ENCODE measurements at regions not wholly inside any gene's neighbourhood (a gene's known extent, or its start where the extent isn't known, plus 50 kb on each side); places are given as distances from the start of the nearest gene placed in this dataset.

DNA sequence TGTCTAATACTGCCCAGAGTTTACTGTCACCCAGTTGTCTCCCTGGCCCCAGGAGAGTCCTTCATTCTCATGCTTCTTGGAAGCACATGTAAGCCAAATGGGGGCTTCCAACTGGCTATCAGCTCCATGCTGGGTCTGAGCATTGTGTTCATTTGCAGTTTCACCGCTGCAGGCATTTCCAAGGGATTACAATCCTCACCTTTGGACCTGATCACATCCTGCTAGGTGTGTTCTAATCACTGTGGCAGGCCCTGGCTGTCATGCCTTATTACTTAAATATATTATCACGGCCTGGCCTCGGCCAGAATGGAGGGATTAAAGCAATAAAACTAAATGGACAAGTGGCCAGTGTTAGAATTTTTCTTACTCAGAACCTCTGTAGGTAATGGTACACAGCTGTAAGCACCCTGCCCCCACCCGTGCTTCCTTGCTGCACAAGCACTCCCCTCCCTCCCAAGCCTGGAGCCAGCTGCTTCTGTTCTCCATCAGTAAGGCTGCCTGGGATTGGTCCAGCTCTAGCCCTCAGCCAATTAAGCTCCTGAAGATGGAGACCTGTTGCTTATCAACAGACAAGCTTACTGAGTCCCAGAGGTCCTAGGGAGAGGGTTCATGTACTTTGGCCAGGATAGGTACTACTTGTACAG lies 175.9 kb upstream of the RBM19 start:
- Histone ChIP-seq H3K4me2 (ENCODE audit: insufficient read depth, insufficient read length, low read length) (no peak overlapping the region), H2BK15ac (ENCODE audit: low read depth, low read length) (no peak overlapping the region), H4K8ac (replicated peaks; ENCODE audit: insufficient read length, low read depth, low read length) (no peak overlapping the region), H3K14ac (ENCODE audit: insufficient read depth, low read length) (no peak overlapping the region), H2AK5ac (ENCODE audit: insufficient read length, low read length) (no peak overlapping the region), H3K9me3 (ENCODE audit: control insufficient read depth, low read depth, low read length) (no peaks in the 10 kb centered on the region), H4K91ac (ENCODE audit: insufficient read length, low read depth, low read length) (no peak overlapping the region), H2BK12ac (ENCODE audit: insufficient read length, low read depth, low read length) (no peak overlapping the region), H3K23ac (ENCODE audit: insufficient read length, low read depth, low read length) (no peak overlapping the region), H3K4ac (ENCODE audit: low read depth, low read length) (no peak overlapping the region), H3K18ac (ENCODE audit: insufficient read length, low read depth, low read length) (no peak overlapping the region), H4K20me1 (ENCODE audit: control insufficient read depth, insufficient read depth, insufficient read length) (no peaks in the 10 kb centered on the region), H3K9ac (ENCODE audit: extremely low read depth, insufficient read length, low read length) (no peak overlapping the region), H3K79me1 (ENCODE audit: insufficient read depth, low read depth, low read length, poor library complexity, severe bottlenecking) (no peaks in the 10 kb centered on the region), H2AFZ (ENCODE audit: low read length) (no peak overlapping the region), H3K23me2 (ENCODE audit: insufficient read length, low read depth, low read length, poor library complexity, severe bottlenecking) (no peaks in the 10 kb centered on the region), H2BK120ac (ENCODE audit: low read depth, low read length, poor library complexity, severe bottlenecking) (no peak overlapping the region), H3K4me1 (ENCODE audit: insufficient read depth, low read length) (no peaks in the 10 kb centered on the region), H3K27me3 (ENCODE audit: insufficient read depth, low read length) (no peaks in the 10 kb centered on the region; the same call in 1 of the 2 replicates), H2BK5ac (ENCODE audit: insufficient read length, low read length) (no peak overlapping the region), H3K79me2 (ENCODE audit: insufficient read depth, low read length) (no peaks in the 10 kb centered on the region), H3T11ph (ENCODE audit: low read length) (no peak overlapping the region), H3K27ac (ENCODE audit: insufficient read length, low read depth, low read length) (no peak overlapping the region), H2BK20ac (ENCODE audit: low read depth, low read length, poor library complexity, severe bottlenecking) (no peak overlapping the region), H3K56ac (ENCODE audit: insufficient read length, low read depth, low read length) (no peak overlapping the region), H4K5ac (ENCODE audit: insufficient read length, low read depth, low read length) (no peak overlapping the region)
- Mint-ChIP-seq H3K9me3 (no peaks in the 10 kb centered on the region; a peak in 1 of 5 replicates), H3K4me3 (no peak overlapping the region), H3K4me1 (no peaks in the 10 kb centered on the region), H3K36me3 (ENCODE audit: insufficient read depth in 1 of 3, low read depth in 3 of 3) (no peaks in the 10 kb centered on the region), H3K27me3 (ENCODE audit: low read depth) (peaks cover 77% of the 10 kb centered on the region), H3K27ac (no peak overlapping the region)
- no CpG with 5 or more reads among the region's 4 CpGs for WGBS (ENCODE audit: extremely low coverage, insufficient read length, low lambda C conversion rate)
- no peak for DNase-seq
- TF ChIP-seq, protein P1, sequence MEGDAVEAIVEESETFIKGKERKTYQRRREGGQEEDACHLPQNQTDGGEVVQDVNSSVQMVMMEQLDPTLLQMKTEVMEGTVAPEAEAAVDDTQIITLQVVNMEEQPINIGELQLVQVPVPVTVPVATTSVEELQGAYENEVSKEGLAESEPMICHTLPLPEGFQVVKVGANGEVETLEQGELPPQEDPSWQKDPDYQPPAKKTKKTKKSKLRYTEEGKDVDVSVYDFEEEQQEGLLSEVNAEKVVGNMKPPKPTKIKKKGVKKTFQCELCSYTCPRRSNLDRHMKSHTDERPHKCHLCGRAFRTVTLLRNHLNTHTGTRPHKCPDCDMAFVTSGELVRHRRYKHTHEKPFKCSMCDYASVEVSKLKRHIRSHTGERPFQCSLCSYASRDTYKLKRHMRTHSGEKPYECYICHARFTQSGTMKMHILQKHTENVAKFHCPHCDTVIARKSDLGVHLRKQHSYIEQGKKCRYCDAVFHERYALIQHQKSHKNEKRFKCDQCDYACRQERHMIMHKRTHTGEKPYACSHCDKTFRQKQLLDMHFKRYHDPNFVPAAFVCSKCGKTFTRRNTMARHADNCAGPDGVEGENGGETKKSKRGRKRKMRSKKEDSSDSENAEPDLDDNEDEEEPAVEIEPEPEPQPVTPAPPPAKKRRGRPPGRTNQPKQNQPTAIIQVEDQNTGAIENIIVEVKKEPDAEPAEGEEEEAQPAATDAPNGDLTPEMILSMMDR (conservative IDR thresholded peaks at IDR 0.05) = no peak
